OCI-LY3 (cell line): ENCODE measurements at regions not wholly inside any gene's neighbourhood (a gene's known extent, or its start where the extent isn't known, plus 50 kb on each side); places are given as distances from the start of the nearest gene placed in this dataset.
A peak's percentile ranks its signal among the peaks of the same experiment; 100 is the strongest.

ENCODE experiments used
- H2AFZ ChIP-seq: fragments of 200-600, 300-600 bp; shearing (Covaris generic); 2 replicates; pipeline ENCODE4 v1.6.0; 2014; ENCODE audit warnings: antibody characterized with exemption, low read depth, low read length
- H3K27ac ChIP-seq: fragments of 200-600, 300-600 bp; sonication (generic); 2 replicates; pipeline ENCODE4 v1.5.1; 2014; ENCODE audit warnings: mild to moderate bottlenecking, low read length, moderate library complexity, mixed read lengths
- H3K27me3 ChIP-seq: fragments of 200-600, 300-600 bp; sonication (generic); 2 replicates; pipeline ENCODE4 v1.6.1; 2014; ENCODE audit warnings: low read depth, low read length, mixed read lengths
- H3K36me3 ChIP-seq: fragments of 200-600, 300-600 bp; sonication (generic); replicated peaks from 2 replicates; pipeline ENCODE3; 2014; ENCODE audit warnings: low read depth, low read length, mixed read lengths
- H3K4me1 ChIP-seq: fragments of 300-600, 200-600 bp; sonication (generic); 2 replicates; pipeline ENCODE4 v1.6.1; 2014; ENCODE audit warnings: low read length, mixed read lengths
- H3K4me2 ChIP-seq: fragments of 200-600, 300-600 bp; sonication (generic); 2 replicates; pipeline ENCODE4 v1.6.1; 2014; ENCODE audit warnings: low read length, mixed read lengths
- H3K4me3 ChIP-seq: fragments of 300-600, 200-600 bp; sonication (generic); 2 replicates; pipeline ENCODE4 v1.5.1; 2014; ENCODE audit warnings: antibody characterized with exemption, mild to moderate bottlenecking, low read length, moderate library complexity
- H3K79me2 ChIP-seq: fragments of 300-600, 200-600 bp; shearing (Covaris generic); 2 replicates; pipeline ENCODE4 v1.6.1; 2014; ENCODE audit warnings: mild to moderate bottlenecking, low read length, mixed read lengths
- H3K9ac ChIP-seq: fragments of 300-600, 200-600 bp; shearing (Covaris generic); 2 replicates; pipeline ENCODE4 v1.6.0; 2014; ENCODE audit warnings: mild to moderate bottlenecking, low read length, moderate library complexity
- H3K9me3 ChIP-seq: fragments of 200-600, 300-600 bp; shearing (Covaris generic); 2 replicates; pipeline ENCODE4 v1.6.1; 2014; ENCODE audit warnings: low read length, mixed read lengths; ENCODE audit not compliant: insufficient read depth
- H4K20me1 ChIP-seq: fragments of 200-600, 300-600 bp; sonication (generic); 2 replicates; pipeline ENCODE4 v1.6.1; 2016; ENCODE audit warnings: low read length, mixed read lengths; ENCODE audit not compliant: insufficient read depth
- EZH2phosphoT487 ChIP-seq: fragments of 200-600 bp; shearing (Covaris generic); IDR thresholded peaks from 2 replicates; pipeline ENCODE4 v1.6.1; 2018; ENCODE audit warnings: antibody characterized with exemption, mixed run types, low read depth
- TF ChIP-seq, protein P1 (sequence below): fragments of 200-600, 300-600 bp; sonication (generic); IDR thresholded peaks from 2 replicates; pipeline ENCODE4 v1.5.1; 2014; ENCODE audit warnings: antibody characterized with exemption, low read length, low read depth

DNA sequence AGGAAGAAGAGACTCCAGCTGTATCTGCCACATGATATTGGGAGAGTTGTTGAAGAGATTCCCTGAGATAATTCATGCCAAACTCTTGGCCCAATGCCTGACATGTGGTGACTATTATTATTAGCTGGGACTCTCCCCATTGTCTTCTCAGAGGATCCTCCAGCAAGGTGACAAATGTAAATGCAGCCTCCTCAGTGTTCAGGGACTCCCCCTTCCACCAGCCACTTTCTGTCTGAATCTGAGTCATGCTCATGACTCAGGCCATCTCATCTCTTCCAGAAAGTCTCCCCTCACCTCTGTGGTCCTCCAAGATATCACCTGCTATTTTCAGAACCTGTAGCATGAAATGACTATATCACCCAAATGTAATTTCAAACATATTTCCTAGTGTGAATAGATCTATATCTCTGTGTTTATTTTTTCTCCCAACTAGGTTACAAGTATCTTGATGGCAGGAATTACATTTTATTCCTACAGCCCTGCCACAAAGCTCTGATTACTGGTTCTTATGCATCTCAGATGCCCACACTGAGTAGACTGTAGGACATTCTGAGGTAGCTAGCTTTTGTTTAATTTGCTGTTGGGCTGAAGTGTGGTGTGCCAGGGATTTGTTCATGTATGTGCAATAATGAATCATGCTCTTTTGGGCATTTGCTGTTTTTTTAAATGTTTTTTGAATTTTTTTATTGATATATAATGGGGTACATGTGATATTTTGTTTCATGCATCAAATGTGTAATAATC, 126.6 kb upstream of the IL12B start:
- Histone ChIP-seq H3K4me2 (peak overlapping the region; percentile 64), H3K27ac (peak overlapping the region; percentile 99), H4K20me1 (no peaks in the 10 kb centered on the region), H3K9me3 (no peaks in the 10 kb centered on the region), H3K4me1 (peaks cover 92% of the 10 kb centered on the region), H3K9ac (peak overlapping the region; percentile 89), H3K79me2 (peaks cover 19% of the 10 kb centered on the region), H3K4me3 (no peak overlapping the region), H3K27me3 (no peaks in the 10 kb centered on the region), H2AFZ (no peak overlapping the region), H3K36me3 (peaks cover 12% of the 10 kb centered on the region)
- TF ChIP-seq, protein P1, sequence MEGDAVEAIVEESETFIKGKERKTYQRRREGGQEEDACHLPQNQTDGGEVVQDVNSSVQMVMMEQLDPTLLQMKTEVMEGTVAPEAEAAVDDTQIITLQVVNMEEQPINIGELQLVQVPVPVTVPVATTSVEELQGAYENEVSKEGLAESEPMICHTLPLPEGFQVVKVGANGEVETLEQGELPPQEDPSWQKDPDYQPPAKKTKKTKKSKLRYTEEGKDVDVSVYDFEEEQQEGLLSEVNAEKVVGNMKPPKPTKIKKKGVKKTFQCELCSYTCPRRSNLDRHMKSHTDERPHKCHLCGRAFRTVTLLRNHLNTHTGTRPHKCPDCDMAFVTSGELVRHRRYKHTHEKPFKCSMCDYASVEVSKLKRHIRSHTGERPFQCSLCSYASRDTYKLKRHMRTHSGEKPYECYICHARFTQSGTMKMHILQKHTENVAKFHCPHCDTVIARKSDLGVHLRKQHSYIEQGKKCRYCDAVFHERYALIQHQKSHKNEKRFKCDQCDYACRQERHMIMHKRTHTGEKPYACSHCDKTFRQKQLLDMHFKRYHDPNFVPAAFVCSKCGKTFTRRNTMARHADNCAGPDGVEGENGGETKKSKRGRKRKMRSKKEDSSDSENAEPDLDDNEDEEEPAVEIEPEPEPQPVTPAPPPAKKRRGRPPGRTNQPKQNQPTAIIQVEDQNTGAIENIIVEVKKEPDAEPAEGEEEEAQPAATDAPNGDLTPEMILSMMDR, result no peak
- no peak for TF ChIP-seq EZH2phosphoT487

DNA sequence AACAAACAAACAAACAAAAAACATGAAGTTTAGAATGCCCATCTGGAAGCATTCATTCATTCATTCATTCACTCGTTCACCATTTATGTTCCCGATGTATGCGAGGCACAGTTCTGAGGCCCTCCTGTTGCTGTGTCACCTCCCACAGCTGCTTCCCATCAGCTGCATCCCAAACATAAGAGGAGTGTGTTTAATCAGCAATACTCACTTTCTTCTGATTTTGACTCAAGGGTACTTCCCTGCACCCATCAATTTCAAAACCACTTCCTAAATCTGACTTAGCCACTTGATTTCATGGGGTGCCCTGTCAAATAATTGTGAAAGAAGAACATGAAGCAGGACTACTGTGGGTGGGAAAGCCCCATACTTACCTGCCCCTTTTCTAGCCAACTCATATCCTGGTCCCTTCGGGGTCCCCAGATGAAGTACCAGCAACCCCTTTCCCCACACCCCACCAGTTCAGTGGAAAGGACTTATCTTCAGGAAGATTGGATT, 128.0 kb upstream of the IL12B start:
- Histone ChIP-seq H3K27me3 (no peaks in the 10 kb centered on the region), H3K79me2 (peaks cover 19% of the 10 kb centered on the region), H3K9ac (peak overlapping the region; percentile 97), H3K9me3 (no peaks in the 10 kb centered on the region), H4K20me1 (no peaks in the 10 kb centered on the region), H3K27ac (peak overlapping the region; percentile 99), H3K4me3 (peak overlapping the region; percentile 65), H2AFZ (no peak overlapping the region), H3K4me1 (peaks cover 84% of the 10 kb centered on the region), H3K4me2 (peak overlapping the region; percentile 81), H3K36me3 (peaks cover 8% of the 10 kb centered on the region)
- peak; percentile 69; the same call in 1 of the 2 replicates for TF ChIP-seq EZH2phosphoT487
- TF ChIP-seq, protein P1, result no peak

DNA sequence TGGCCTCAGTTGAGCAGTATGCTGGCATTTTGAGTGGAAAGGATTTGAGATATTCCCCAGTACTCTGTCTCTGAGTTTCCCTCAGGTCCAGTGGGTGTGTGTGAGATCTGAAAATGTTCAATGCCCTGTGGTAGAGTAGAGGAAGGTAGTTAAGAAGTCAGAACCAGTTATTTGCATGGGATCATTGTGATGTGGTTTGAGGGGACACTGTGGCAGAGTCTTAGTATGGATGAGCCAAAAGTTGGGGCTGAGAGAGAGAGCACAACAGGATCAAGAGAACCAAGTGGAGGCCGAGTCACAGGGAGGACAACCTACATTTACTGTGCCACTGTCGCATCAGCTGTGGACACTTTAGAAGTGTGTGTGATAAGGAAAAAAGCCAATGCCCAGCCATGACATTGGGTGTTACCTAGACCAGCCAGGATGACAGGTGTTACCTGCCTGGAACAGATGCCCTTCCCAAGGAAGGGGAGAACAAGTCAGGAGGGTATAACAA, 128.9 kb upstream of the IL12B start:
- H3K27ac ChIP-seq, result peak overlapping the region; percentile 99
- peak overlapping the region; percentile 81 for H3K4me2 ChIP-seq
- peaks cover 75% of the 10 kb centered on the region for H3K4me1 ChIP-seq

More for the DNA sequence above, 128.9 kb upstream of the IL12B start:
- no peak overlapping the region for H2AFZ ChIP-seq
- no peaks in the 10 kb centered on the region for H4K20me1 ChIP-seq
- no peaks in the 10 kb centered on the region for H3K27me3 ChIP-seq
- peak overlapping the region; percentile 97 for H3K9ac ChIP-seq
- H3K79me2 ChIP-seq, result peaks cover 19% of the 10 kb centered on the region
- H3K4me3 ChIP-seq, result peak overlapping the region; percentile 65
- TF ChIP-seq, protein P1, result no peak
- no peak for TF ChIP-seq EZH2phosphoT487
- no peaks in the 10 kb centered on the region for H3K9me3 ChIP-seq
- H3K36me3 ChIP-seq, result peaks cover 13% of the 10 kb centered on the region
